Cardiac muscle cell (in vitro differentiated cells and primary cell): ENCODE measurements at regions not wholly inside any gene's neighbourhood (a gene's known extent, or its start where the extent isn't known, plus 50 kb on each side); places are given as distances from the start of the nearest gene placed in this dataset.

Source experiments
- DNase-seq, 2 donors: peaks; one replicate each; pipeline versions ENCODE4 v3.0.0 to v3.0.0-alpha.2; 2010 to 2017; ENCODE audit warnings: low read depth in 1 of 2, low spot score in 1 of 2
- H3K27ac ChIP-seq: fragments of 200-600 bp; sonication (generic); 2 replicates; pipeline ENCODE4 v1.5.1; 2016
- H3K27me3 ChIP-seq: fragments of 200-600 bp; sonication (generic); 2 replicates; pipeline ENCODE4 v1.6.0; 2016; ENCODE audit warnings: control low read depth
- H3K36me3 ChIP-seq: fragments of 200-600 bp; sonication (generic); 2 replicates; pipeline ENCODE4 v1.5.1; 2016; ENCODE audit warnings: control low read depth
- H3K4me1 ChIP-seq: fragments of 200-600 bp; sonication (generic); 2 replicates; pipeline ENCODE4 v1.8.1; 2017; ENCODE audit warnings: low read depth, mild to moderate bottlenecking, mixed run types
- H3K4me3 ChIP-seq: fragments of 200-600 bp; sonication (generic); 2 replicates; pipeline ENCODE4 v1.5.1; 2016; ENCODE audit warnings: mild to moderate bottlenecking
- H3K9me3 ChIP-seq: fragments of 200-600 bp; sonication (generic); 2 replicates; pipeline ENCODE4 v1.5.1; 2017; ENCODE audit warnings: low read depth, mild to moderate bottlenecking, control low read depth
- CTCF ChIP-seq: IDR thresholded peaks from 2 replicates; pipeline ENCODE4 v1.5.1; 2012; ENCODE audit warnings: low read depth, mild to moderate bottlenecking, low read length

DNA sequence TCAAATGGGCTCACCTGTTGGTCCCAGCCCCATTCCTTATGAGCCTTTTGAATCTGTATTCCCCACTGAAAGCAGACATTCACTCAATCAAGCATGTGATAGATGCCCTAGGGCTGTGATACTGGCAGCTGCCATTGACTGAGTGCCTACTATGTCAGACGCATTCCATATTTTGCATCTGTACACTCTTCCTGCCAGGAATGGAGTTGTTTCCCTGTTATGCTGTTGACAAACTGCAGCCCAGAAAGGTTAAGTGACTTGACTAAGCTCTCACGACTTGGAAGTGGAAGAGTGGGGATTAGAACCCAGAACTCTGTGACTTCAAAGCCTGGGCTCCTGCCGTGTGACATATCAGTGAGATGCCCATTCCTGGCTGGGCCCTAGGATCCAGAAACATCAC is 211.4 kb downstream of the RPLP1 start:
- Histone ChIP-seq H3K4me3 (no peak overlapping the region), H3K9me3 (no peaks in the 10 kb centered on the region), H3K27me3 (no peaks in the 10 kb centered on the region), H3K27ac (no peak overlapping the region), H3K4me1 (no peaks in the 10 kb centered on the region), H3K36me3 (no peaks in the 10 kb centered on the region)
- TF ChIP-seq CTCF, result no peak
- no peak for DNase-seq

- H3K9me3 ChIP-seq, result no peaks in the 10 kb centered on the region
- H3K27me3 ChIP-seq, result no peaks in the 10 kb centered on the region
- no peaks in the 10 kb centered on the region for H3K36me3 ChIP-seq
- TF ChIP-seq CTCF, result no peak
- no peaks in the 10 kb centered on the region for H3K4me1 ChIP-seq
- no peak for DNase-seq
- H3K27ac ChIP-seq, result no peak overlapping the region
- H3K4me3 ChIP-seq, result no peak overlapping the region
Measured at GRCh38 chr15:69664572-69665571, 212.3 kb downstream of the RPLP1 start.

DNA sequence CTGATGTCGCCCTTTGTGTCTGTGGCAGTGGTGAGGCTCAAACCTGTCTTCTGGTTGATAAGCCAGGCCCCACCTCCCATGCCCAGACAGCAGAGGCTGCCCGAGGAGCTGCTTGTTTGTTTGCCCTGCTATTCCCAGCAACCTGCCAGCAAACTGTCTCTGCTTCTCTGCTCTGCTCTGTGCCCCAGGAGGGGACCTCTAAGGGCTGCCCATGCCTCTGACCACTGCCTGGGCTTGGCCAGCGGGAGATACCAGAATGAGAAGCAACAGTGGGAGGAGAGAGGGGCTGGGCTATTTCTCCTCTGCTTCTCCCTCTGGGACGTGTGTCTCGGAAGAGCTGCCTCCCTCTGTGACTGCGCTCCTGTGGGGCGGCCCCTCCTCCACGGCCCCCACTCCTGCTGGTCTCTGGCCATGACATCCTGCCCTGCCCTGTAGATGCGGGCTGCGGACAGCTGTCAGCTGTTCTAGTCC is 213.1 kb downstream of the RPLP1 start:
- Histone ChIP-seq H3K36me3 (no peaks in the 10 kb centered on the region), H3K27me3 (no peaks in the 10 kb centered on the region), H3K27ac (no peak overlapping the region), H3K4me3 (no peak overlapping the region), H3K4me1 (no peaks in the 10 kb centered on the region), H3K9me3 (no peaks in the 10 kb centered on the region)
- no peak for TF ChIP-seq CTCF
- DNase-seq, result peak; percentile 12 to 35

- no peak overlapping the region for H3K27ac ChIP-seq
- H3K9me3 ChIP-seq, result no peaks in the 10 kb centered on the region
- H3K36me3 ChIP-seq, result no peaks in the 10 kb centered on the region
- peak in 1 of 2 donors; percentile 87 for DNase-seq
- H3K4me1 ChIP-seq, result no peaks in the 10 kb centered on the region
- no peak overlapping the region for H3K4me3 ChIP-seq
- no peak for TF ChIP-seq CTCF
- no peaks in the 10 kb centered on the region for H3K27me3 ChIP-seq
Measured at GRCh38 chr15:69666441-69666882, 213.8 kb downstream of the RPLP1 start.

DNA sequence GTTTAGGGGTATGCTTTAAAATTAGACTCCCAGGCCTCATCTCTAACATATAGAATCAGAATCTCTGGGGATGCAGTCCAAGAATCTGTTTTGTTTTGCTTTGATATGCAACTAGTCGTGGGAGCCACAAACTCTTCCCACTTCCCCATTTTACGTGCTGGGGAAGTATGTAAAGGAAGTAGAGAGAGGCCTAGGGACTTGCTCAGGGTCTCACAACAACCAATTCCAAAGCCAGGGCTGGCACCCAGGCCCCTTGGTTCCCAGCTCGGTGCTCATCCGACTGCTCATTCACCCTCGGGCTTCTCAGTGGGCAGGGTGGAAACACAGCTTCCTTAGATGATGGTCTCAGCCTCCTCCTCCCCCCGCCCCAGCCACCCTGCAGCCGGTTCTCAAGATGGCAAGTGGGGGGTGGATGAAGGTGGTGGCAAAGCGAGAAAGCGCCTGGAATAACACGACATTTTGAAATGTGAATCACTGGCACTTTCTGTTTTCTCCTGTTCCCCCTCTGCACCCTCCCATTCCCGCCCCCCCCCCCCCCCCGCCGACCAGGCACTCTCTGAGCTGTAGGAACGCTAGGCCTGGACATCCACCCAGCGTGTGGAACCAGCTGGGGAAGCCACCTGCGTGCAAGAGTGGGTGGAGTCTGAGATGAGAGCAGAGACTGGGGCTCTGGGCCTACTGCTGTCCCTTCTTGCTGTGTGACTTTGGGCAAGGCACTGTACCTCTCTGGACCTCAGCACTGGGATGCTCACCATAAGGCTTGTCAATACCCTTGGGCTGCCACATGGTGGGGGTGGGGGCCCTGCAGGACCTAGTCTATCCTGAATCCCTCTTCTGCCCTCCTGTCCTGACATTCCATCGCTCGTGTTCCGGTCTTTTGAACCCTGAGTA is 214.5 kb downstream of the RPLP1 start:
- H3K4me1 ChIP-seq, result no peaks in the 10 kb centered on the region

More for the DNA sequence above, 214.5 kb downstream of the RPLP1 start:
- Histone ChIP-seq H3K27me3 (no peaks in the 10 kb centered on the region), H3K9me3 (no peaks in the 10 kb centered on the region), H3K36me3 (no peaks in the 10 kb centered on the region), H3K4me3 (no peak overlapping the region), H3K27ac (no peak overlapping the region)
- DNase-seq, result no peak
- no peak for TF ChIP-seq CTCF
